ENCODE measurements at regions not wholly inside any gene's neighbourhood (a gene's known extent, or its start where the extent isn't known, plus 50 kb on each side); places are given as distances from the start of the nearest gene placed in this dataset.

- DNase-seq (no peak), ATAC-seq (no peak)
- TF ChIP-seq CTCF (IDR thresholded peaks at IDR 0.05), result no peak
- H3K27me3 ChIP-seq (ENCODE audit: insufficient read depth in 3 of 3, low read length in 2 of 3), result no peaks in the 10 kb centered on the region
- no peak overlapping the region for H3K4me3 ChIP-seq
- intact Hi-C loops (cut with DNase I), result no loop called here
- H3K4me1 ChIP-seq, result no peaks in the 10 kb centered on the region
- H3K27ac ChIP-seq, result no peak overlapping the region
- no peaks in the 10 kb centered on the region for H3K9me3 ChIP-seq
- no peaks in the 10 kb centered on the region for H3K36me3 ChIP-seq (ENCODE audit: insufficient read depth in 1 of 2, low read depth in 1 of 2)
- WGBS, 3 donors, result 20 to 42% (median 27%) methylated on average over 3 of the region's 3 CpGs
These were observed 318.1 kb downstream of the RPS24 start for GRCh38 chr10:78351809-78352208.

GRCh38 chr10:78353636-78354035, 320.0 kb downstream of the RPS24 start:
- no peaks in the 10 kb centered on the region for H3K36me3 ChIP-seq (ENCODE audit: insufficient read depth in 1 of 2, low read depth in 1 of 2)
- ATAC-seq (no peak), DNase-seq (no peak)
- no peak for TF ChIP-seq CTCF (IDR thresholded peaks at IDR 0.05)
- no peaks in the 10 kb centered on the region for H3K27me3 ChIP-seq (ENCODE audit: insufficient read depth in 3 of 3, low read length in 2 of 3)
- no peak overlapping the region for H3K4me3 ChIP-seq
- no peak overlapping the region for H3K27ac ChIP-seq
- WGBS, 3 donors, result 76 to 77% (median 77%) methylated on average over 3 of the region's 3 CpGs
- no peaks in the 10 kb centered on the region for H3K4me1 ChIP-seq
- intact Hi-C loops (cut with DNase I), result no loop called here
- no peaks in the 10 kb centered on the region for H3K9me3 ChIP-seq

DNA sequence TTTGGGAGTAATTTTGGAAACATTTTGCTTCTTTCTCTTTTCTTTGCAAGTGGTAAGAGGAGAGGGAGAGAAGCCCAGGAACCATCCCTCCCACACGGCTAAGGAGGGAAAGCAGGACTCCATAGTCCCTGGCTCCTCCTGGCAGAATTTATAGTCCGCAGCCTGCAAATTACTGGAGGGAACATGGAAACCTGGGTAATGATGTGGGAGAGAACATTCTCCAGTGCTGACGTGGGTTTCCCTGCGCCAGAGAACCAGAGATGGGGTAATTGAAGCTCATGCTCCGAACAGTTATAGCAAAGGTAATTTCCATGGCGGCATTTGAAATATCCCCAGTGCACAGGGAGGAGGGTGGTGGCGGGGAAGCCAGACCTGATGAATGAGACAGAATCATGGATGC, 320.4 kb downstream of the RPS24 start:
- no peaks in the 10 kb centered on the region for H3K9me3 ChIP-seq
- H3K36me3 ChIP-seq (ENCODE audit: insufficient read depth in 1 of 2, low read depth in 1 of 2), result no peaks in the 10 kb centered on the region
- TF ChIP-seq CTCF (IDR thresholded peaks at IDR 0.05), result no peak
- H3K4me3 ChIP-seq, result no peak overlapping the region
- intact Hi-C loops (cut with DNase I), result no loop called here
- no peak overlapping the region for H3K27ac ChIP-seq
- DNase-seq (no peak), ATAC-seq (no peak)
- H3K27me3 ChIP-seq (ENCODE audit: insufficient read depth in 3 of 3, low read length in 2 of 3), result no peaks in the 10 kb centered on the region
- H3K4me1 ChIP-seq, result no peaks in the 10 kb centered on the region
- 80 to 90% (median 83%) methylated on average over 7 of the region's 7 CpGs for WGBS, 3 donors

DNA sequence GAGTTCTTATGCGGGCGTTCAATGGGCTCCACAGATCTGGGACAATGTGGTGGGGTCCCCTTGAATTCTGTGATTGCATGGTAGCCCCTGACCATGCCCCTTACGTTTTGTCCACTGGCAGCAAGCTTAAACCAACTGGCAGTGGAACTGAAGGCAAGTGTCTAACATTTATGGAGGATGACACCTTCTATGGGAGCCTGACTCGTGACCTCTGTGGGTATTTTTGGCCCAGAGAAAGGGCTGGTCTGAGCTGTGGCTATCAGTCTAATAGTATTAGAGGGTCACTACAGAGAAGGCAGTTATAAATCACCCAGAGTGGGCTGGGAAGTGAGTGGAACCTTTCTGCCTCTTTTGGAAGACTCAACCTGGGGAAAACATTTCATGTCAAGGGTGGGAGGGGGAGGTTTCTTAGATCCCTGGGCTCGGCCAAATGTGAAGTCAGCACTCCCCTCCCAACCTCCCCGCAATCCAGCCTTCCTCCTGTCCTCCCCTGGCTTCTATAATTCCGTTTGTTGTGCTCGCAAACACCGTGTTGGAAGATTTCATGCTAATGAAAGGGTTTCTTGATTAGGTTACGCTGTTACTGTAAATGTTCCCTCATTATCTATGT, 322.7 kb downstream of the RPS24 start:
- intact Hi-C loops (cut with DNase I), result no loop called here
- Histone ChIP-seq H3K27me3 (ENCODE audit: insufficient read depth in 3 of 3, low read length in 2 of 3) (no peaks in the 10 kb centered on the region), H3K4me3 (no peak overlapping the region), H3K36me3 (ENCODE audit: insufficient read depth in 1 of 2, low read depth in 1 of 2) (no peaks in the 10 kb centered on the region), H3K27ac (no peak overlapping the region), H3K9me3 (no peaks in the 10 kb centered on the region), H3K4me1 (no peaks in the 10 kb centered on the region)
- no peak for DNase-seq
- peak in 2 of 4 donors; percentile 43 to 59 for ATAC-seq
- no peak for TF ChIP-seq CTCF (IDR thresholded peaks at IDR 0.05)
- 82 to 86% (median 85%) methylated on average over 10 of the region's 10 CpGs for WGBS, 3 donors
